GM23338 (cell line): ENCODE measurements at regions not wholly inside any gene's neighbourhood (a gene's known extent, or its start where the extent isn't known, plus 50 kb on each side); places are given as distances from the start of the nearest gene placed in this dataset.
"Not testable (repeated sequence)": the region's sequence is repeated elsewhere in the genome, so short reads cannot be mapped to it uniquely, and the experiment has no call there.

Source experiments
- TF ChIP-seq, protein P1 (sequence below), 2 experiments: fragments of 200-600 bp in 1 of 2; sonication (generic) in 1 of 2; conservative IDR thresholded peaks; 2 replicates each; pipeline versions ENCODE4 v1.5.1 to v1.6.1; 2016 to 2017; ENCODE audit warnings: antibody characterized with exemption in 2 of 2, low read depth in 2 of 2, mild to moderate bottlenecking in 2 of 2, moderate library complexity in 1 of 2
- TF ChIP-seq, protein P2 (sequence below): IDR thresholded peaks from one replicate; pipeline ENCODE4 v1.6.1; 2018; ENCODE audit warnings: antibody characterized with exemption; ENCODE audit not compliant: unreplicated experiment

DNA sequence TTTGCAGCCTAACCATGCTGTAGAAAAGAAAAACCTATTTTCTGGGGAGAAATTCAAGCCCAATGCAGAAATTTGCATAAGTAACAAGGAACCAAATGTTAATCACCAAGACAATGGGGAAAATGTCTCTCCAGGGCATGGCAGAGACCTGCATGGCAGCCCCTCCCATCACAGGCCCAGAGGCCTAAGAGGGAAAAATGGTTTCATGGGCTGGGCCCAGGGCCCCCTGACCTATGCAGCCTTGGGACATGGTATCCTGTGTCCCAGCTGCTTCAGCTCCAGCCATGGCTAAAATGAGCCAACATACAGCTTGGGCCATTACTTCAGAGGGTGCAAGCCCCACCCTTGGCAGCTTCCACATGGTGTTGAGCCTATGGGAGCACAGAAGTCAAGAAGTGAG lies 266.9 kb downstream of the AGTPBP1 start:
- TF ChIP-seq, protein P1, sequence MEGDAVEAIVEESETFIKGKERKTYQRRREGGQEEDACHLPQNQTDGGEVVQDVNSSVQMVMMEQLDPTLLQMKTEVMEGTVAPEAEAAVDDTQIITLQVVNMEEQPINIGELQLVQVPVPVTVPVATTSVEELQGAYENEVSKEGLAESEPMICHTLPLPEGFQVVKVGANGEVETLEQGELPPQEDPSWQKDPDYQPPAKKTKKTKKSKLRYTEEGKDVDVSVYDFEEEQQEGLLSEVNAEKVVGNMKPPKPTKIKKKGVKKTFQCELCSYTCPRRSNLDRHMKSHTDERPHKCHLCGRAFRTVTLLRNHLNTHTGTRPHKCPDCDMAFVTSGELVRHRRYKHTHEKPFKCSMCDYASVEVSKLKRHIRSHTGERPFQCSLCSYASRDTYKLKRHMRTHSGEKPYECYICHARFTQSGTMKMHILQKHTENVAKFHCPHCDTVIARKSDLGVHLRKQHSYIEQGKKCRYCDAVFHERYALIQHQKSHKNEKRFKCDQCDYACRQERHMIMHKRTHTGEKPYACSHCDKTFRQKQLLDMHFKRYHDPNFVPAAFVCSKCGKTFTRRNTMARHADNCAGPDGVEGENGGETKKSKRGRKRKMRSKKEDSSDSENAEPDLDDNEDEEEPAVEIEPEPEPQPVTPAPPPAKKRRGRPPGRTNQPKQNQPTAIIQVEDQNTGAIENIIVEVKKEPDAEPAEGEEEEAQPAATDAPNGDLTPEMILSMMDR (conservative IDR thresholded peaks at IDR 0.05; ENCODE audit: low read depth in 2 of 2), result not testable (repeated sequence)
- TF ChIP-seq, protein P2, sequence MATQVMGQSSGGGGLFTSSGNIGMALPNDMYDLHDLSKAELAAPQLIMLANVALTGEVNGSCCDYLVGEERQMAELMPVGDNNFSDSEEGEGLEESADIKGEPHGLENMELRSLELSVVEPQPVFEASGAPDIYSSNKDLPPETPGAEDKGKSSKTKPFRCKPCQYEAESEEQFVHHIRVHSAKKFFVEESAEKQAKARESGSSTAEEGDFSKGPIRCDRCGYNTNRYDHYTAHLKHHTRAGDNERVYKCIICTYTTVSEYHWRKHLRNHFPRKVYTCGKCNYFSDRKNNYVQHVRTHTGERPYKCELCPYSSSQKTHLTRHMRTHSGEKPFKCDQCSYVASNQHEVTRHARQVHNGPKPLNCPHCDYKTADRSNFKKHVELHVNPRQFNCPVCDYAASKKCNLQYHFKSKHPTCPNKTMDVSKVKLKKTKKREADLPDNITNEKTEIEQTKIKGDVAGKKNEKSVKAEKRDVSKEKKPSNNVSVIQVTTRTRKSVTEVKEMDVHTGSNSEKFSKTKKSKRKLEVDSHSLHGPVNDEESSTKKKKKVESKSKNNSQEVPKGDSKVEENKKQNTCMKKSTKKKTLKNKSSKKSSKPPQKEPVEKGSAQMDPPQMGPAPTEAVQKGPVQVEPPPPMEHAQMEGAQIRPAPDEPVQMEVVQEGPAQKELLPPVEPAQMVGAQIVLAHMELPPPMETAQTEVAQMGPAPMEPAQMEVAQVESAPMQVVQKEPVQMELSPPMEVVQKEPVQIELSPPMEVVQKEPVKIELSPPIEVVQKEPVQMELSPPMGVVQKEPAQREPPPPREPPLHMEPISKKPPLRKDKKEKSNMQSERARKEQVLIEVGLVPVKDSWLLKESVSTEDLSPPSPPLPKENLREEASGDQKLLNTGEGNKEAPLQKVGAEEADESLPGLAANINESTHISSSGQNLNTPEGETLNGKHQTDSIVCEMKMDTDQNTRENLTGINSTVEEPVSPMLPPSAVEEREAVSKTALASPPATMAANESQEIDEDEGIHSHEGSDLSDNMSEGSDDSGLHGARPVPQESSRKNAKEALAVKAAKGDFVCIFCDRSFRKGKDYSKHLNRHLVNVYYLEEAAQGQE, result not testable (repeated sequence)
